ENCODE measurements at regions not wholly inside any gene's neighbourhood (a gene's known extent, or its start where the extent isn't known, plus 50 kb on each side); places are given as distances from the start of the nearest gene placed in this dataset.

DNA sequence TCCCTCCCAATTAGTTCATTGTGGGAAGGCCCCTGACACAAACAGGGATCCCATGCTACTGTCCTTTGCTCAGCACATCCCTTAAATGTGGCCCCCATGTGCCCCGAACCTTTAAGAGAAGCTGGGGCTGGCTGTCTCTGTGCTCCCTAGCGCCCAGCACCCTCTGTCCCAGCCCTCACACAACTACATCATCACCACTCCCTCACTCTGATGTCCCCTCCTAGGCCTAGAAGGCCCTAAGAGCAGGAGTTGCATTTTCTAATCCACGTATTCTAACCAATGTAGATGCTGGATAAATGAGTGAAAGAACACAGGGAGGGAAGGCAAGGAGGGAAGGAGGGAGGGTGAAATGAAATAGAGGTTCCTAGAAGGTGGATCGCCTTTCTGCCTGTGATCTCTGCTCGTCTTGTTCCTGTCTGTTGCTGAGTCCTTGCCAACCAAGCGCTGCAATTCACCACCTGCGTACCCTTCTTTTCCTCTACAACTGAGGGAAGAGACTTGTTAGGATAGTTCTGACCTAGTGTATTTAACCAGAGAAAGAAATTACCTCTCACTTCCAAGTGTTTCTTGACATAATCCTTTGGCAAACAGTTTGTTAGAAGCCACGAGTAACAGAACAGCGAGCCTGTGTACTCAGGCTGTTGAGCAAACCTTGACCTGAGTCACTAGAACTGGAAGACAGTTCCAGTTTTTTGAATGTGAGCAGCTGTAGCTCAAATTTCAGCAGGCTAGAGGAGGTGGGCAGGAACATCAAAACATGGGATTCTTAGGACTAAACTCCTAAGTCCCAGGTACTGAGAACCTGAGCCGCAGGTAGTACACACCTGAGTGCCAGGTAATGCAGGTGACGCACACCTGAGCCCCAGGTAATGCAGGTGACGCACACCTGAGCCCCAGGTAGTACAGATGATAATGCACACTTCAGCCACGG, 181.5 kb upstream of the ID2 start:
- Histone ChIP-seq H3K4me1 (peaks cover 15 to 48% (median 27%) of the 10 kb centered on the region in 4 donors), H3K27ac (peak overlapping the region in 2 of 5 donors; percentile 29 to 30), H3K27me3 (no peaks in the 10 kb centered on the region), H3K9me3 (no peaks in the 10 kb centered on the region), H3K4me3 (no peak overlapping the region), H3K36me3 (no peaks in the 10 kb centered on the region)
- no peak for TF ChIP-seq EP300 (IDR thresholded peaks at IDR 0.05)
- no peak for TF ChIP-seq POLR2A (IDR thresholded peaks at IDR 0.05)
- no peak for TF ChIP-seq POLR2AphosphoS5 (IDR thresholded peaks at IDR 0.05)
- TF ChIP-seq, protein P1, sequence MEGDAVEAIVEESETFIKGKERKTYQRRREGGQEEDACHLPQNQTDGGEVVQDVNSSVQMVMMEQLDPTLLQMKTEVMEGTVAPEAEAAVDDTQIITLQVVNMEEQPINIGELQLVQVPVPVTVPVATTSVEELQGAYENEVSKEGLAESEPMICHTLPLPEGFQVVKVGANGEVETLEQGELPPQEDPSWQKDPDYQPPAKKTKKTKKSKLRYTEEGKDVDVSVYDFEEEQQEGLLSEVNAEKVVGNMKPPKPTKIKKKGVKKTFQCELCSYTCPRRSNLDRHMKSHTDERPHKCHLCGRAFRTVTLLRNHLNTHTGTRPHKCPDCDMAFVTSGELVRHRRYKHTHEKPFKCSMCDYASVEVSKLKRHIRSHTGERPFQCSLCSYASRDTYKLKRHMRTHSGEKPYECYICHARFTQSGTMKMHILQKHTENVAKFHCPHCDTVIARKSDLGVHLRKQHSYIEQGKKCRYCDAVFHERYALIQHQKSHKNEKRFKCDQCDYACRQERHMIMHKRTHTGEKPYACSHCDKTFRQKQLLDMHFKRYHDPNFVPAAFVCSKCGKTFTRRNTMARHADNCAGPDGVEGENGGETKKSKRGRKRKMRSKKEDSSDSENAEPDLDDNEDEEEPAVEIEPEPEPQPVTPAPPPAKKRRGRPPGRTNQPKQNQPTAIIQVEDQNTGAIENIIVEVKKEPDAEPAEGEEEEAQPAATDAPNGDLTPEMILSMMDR (IDR thresholded peaks at IDR 0.05) = no peak
- 40 to 67% (median 46%) methylated on average over 10 to 13 of the region's 13 CpGs for WGBS, 5 donors
- peak in 1 of 2 donors; percentile 78 for DNase-seq
- intact Hi-C loops (cut with DNase I; ENCODE audit: low total_unique reads) = no loop called here

DNA sequence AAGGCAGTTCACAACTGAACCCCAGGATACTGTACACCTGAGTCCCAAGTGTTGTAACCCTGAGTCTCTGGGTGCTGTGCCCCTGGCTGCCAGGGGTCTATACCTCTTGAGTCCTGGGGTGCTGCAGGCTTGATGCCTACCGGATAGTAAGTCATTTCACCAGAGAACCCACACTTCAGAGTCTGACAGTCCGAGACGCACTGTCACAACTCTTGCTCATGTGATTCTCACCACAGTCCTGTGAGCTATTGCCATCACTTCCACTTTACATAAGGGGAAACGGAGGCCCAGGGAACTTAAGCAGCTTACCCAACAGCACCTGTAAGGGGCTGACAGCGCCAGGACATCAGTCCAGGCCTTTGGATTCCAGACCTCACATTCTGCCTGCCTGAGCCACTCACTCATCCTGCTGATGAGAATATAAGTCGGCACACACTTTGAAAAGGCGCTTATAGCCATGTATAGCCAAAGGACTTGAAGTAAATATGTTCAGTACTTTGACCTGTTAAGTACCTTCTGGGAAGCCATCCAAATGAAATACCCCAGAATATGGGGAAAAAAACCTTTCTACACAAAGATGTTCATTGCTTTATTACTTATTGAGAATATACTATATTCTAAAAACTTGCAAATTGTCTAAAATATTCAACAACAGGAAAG, 180.7 kb upstream of the ID2 start:
- Histone ChIP-seq H3K27me3 (no peaks in the 10 kb centered on the region), H3K4me3 (no peak overlapping the region), H3K9me3 (no peaks in the 10 kb centered on the region), H3K27ac (no peak overlapping the region), H3K36me3 (no peaks in the 10 kb centered on the region), H3K4me1 (peaks cover 15 to 41% (median 24%) of the 10 kb centered on the region in 4 donors)
- no peak for DNase-seq
- intact Hi-C loops (cut with DNase I; ENCODE audit: low total_unique reads) = no loop called here
- 69 to 76% (median 75%) methylated on average over 6 to 7 of the region's 7 CpGs for WGBS, 5 donors
- TF ChIP-seq POLR2AphosphoS5 (IDR thresholded peaks at IDR 0.05) (no peak), POLR2A (IDR thresholded peaks at IDR 0.05) (no peak)

DNA sequence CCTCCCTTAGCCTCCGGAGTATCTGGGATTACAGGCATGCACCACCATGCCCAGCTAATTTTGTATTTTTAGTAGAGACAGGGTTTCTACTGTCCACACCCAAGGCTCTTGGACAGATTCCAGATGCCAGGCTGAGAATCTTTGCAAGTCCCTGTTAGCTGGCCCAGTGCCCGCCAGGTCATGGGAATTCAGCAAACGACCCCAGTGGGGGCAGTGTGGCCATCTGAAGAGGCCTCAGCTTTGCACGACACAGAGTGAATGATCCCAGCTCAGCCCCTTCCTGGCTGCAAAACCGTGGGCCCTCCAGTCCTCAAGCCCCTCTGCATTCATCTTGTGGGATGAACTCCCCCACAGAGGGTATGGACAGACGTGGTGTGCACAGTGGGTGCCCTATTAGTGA, 179.5 kb upstream of the ID2 start:
- TF ChIP-seq, protein P1 (IDR thresholded peaks at IDR 0.05) = no peak
- no peak for TF ChIP-seq POLR2AphosphoS5 (IDR thresholded peaks at IDR 0.05)
- no peak for TF ChIP-seq EP300 (IDR thresholded peaks at IDR 0.05)
- no peak for TF ChIP-seq POLR2A (IDR thresholded peaks at IDR 0.05)
- Histone ChIP-seq H3K4me3 (no peak overlapping the region), H3K4me1 (peaks cover 15 to 38% (median 23%) of the 10 kb centered on the region in 4 donors), H3K27me3 (no peaks in the 10 kb centered on the region), H3K36me3 (no peaks in the 10 kb centered on the region), H3K9me3 (no peaks in the 10 kb centered on the region), H3K27ac (no peak overlapping the region)
- DNase-seq = no peak
- WGBS, 5 donors = 70 to 77% (median 73%) methylated on average over 6 of the region's 6 CpGs
- intact Hi-C loops (cut with DNase I; ENCODE audit: low total_unique reads) = no loop called here

DNA sequence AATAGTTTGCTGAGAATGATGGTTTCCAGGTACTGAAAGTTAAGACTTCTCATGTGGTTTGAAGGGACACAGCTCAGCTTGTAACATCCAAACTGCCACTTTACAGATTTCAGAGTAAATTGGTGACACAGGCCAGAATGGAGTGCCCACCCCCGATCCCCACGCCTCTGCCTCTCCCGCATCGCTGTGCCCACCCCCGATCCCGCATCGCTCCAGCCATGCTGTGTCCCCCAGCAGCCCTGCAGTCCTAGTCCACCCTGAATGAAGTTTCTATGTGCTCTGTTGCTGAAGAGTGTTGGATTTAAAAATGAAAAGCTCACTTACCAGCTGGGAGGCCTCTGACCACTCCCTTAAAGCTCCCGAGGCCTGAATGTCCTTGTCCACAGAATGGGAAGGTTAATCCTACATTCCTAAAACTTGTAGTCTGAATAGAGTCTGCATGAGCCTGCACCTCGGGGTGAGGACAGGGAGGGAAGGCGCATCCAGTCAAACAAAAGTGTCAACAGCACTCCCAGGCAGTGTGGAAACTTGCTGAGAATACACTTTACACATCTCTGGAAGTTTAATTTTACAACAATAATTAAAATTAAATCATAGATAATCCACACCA, 176.4 kb upstream of the ID2 start:
- no peak overlapping the region for H3K27ac ChIP-seq
- peaks cover 0 to 4% (median 0%) of the 10 kb centered on the region in 4 donors for H3K9me3 ChIP-seq
- no peak overlapping the region for H3K4me3 ChIP-seq
- H3K4me1 ChIP-seq = peaks cover 11 to 26% (median 17%) of the 10 kb centered on the region in 4 donors
- no peak for DNase-seq
- no peaks in the 10 kb centered on the region for H3K27me3 ChIP-seq
- WGBS, 5 donors = 82 to 93% (median 88%) methylated on average over 9 to 10 of the region's 10 CpGs
- no peaks in the 10 kb centered on the region for H3K36me3 ChIP-seq
- TF ChIP-seq EP300 (IDR thresholded peaks at IDR 0.05) (no peak), POLR2A (IDR thresholded peaks at IDR 0.05) (no peak), POLR2AphosphoS5 (IDR thresholded peaks at IDR 0.05) (no peak)
- TF ChIP-seq, protein P1 (IDR thresholded peaks at IDR 0.05) = no peak
- intact Hi-C loops (cut with DNase I; ENCODE audit: low total_unique reads) = no loop called here
